IgD-negative memory B cell (primary cell): ENCODE measurements at regions not wholly inside any gene's neighbourhood (a gene's known extent, or its start where the extent isn't known, plus 50 kb on each side); places are given as distances from the start of the nearest gene placed in this dataset.

Source experiments
- H3K27ac Mint-ChIP-seq, 3 donors: one replicate each; pipeline ENCODE4 v1.8.0; 2020 to 2022; ENCODE audit warnings: mild to moderate bottlenecking in 3 of 3, mixed read lengths in 3 of 3, moderate library complexity in 1 of 3
- H3K27me3 Mint-ChIP-seq: one replicate; pipeline ENCODE4 v1.8.0; 2021; ENCODE audit warnings: mixed read lengths
- H3K36me3 Mint-ChIP-seq: one replicate; pipeline ENCODE4 v1.8.0; 2020; ENCODE audit warnings: mild to moderate bottlenecking, mixed read lengths
- H3K4me1 Mint-ChIP-seq, 3 donors: one replicate each; pipeline ENCODE4 v1.8.0; 2020 to 2022; ENCODE audit warnings: mixed read lengths in 3 of 3, mild to moderate bottlenecking in 1 of 3
- H3K4me3 Mint-ChIP-seq, 4 donors: one replicate each; pipeline ENCODE4 v1.8.0; 2020 to 2022; ENCODE audit warnings: mild to moderate bottlenecking in 4 of 4, mixed read lengths in 4 of 4, moderate library complexity in 3 of 4
- H3K9me3 Mint-ChIP-seq, 3 donors: one replicate each; pipeline ENCODE4 v1.8.0; 2020 to 2021; ENCODE audit warnings: mixed read lengths in 3 of 3, mild to moderate bottlenecking in 1 of 3

- Mint-ChIP-seq H3K27me3 (no peaks in the 10 kb centered on the region), H3K9me3 (peaks cover 7 to 9% (median 9%) of the 10 kb centered on the region in 3 donors), H3K4me1 (peaks cover 0 to 2% (median 0%) of the 10 kb centered on the region in 3 donors), H3K4me3 (no peak overlapping the region), H3K36me3 (no peaks in the 10 kb centered on the region), H3K27ac (no peak overlapping the region)
Observed at GRCh38 chr7:42774436-42774835, 137.4 kb downstream of the C7orf25 start.

GRCh38 chr7:42770114-42770513, 141.8 kb downstream of the C7orf25 start:
- no peaks in the 10 kb centered on the region for H3K27me3 Mint-ChIP-seq
- H3K4me1 Mint-ChIP-seq: peaks cover 0 to 2% (median 0%) of the 10 kb centered on the region in 3 donors
- H3K36me3 Mint-ChIP-seq: no peaks in the 10 kb centered on the region
- no peak overlapping the region for H3K4me3 Mint-ChIP-seq
- no peak overlapping the region for H3K27ac Mint-ChIP-seq
- peaks cover 0 to 3% (median 0%) of the 10 kb centered on the region in 3 donors for H3K9me3 Mint-ChIP-seq

- H3K36me3 Mint-ChIP-seq: peaks cover 1% of the 10 kb centered on the region
- no peak overlapping the region for H3K4me3 Mint-ChIP-seq
- peaks cover 0 to 11% (median 0%) of the 10 kb centered on the region in 3 donors for H3K9me3 Mint-ChIP-seq
- peaks cover 1% of the 10 kb centered on the region for H3K27me3 Mint-ChIP-seq
- peaks cover 0 to 3% (median 0%) of the 10 kb centered on the region in 3 donors for H3K4me1 Mint-ChIP-seq
- no peak overlapping the region for H3K27ac Mint-ChIP-seq
Observed at GRCh38 chr7:42768045-42768444, 143.8 kb downstream of the C7orf25 start.

GRCh38 chr7:42766782-42767423, 145.0 kb downstream of the C7orf25 start:
- Mint-ChIP-seq H3K4me3 (no peak overlapping the region), H3K9me3 (peaks cover 0 to 11% (median 0%) of the 10 kb centered on the region in 3 donors), H3K4me1 (peaks cover 0 to 3% (median 0%) of the 10 kb centered on the region in 3 donors), H3K27me3 (peaks cover 5% of the 10 kb centered on the region), H3K36me3 (peaks cover 1% of the 10 kb centered on the region), H3K27ac (no peak overlapping the region)

GRCh38 chr7:42765931-42766330, 145.9 kb downstream of the C7orf25 start:
- Mint-ChIP-seq H3K4me1 (peaks cover 0 to 2% (median 0%) of the 10 kb centered on the region in 3 donors), H3K36me3 (peaks cover 1% of the 10 kb centered on the region)

GRCh38 chr7:42763137-42763551, 148.7 kb downstream of the C7orf25 start:
- H3K4me3 Mint-ChIP-seq: no peak overlapping the region
- H3K9me3 Mint-ChIP-seq: peaks cover 3 to 9% (median 4%) of the 10 kb centered on the region in 3 donors
- H3K36me3 Mint-ChIP-seq: peaks cover 1% of the 10 kb centered on the region
- H3K4me1 Mint-ChIP-seq: peaks cover 0 to 2% (median 0%) of the 10 kb centered on the region in 3 donors
- H3K27ac Mint-ChIP-seq: peak overlapping the region in 1 of 3 donors; percentile 8
- H3K27me3 Mint-ChIP-seq: peaks cover 5% of the 10 kb centered on the region

More at GRCh38 chr7:42765931-42766330, 145.9 kb downstream of the C7orf25 start:
- no peak overlapping the region for H3K27ac Mint-ChIP-seq
- peaks cover 0 to 11% (median 0%) of the 10 kb centered on the region in 3 donors for H3K9me3 Mint-ChIP-seq
- peaks cover 5% of the 10 kb centered on the region for H3K27me3 Mint-ChIP-seq
- no peak overlapping the region for H3K4me3 Mint-ChIP-seq

- Mint-ChIP-seq H3K4me3 (no peak overlapping the region), H3K27me3 (peaks cover 5% of the 10 kb centered on the region), H3K27ac (no peak overlapping the region), H3K36me3 (peaks cover 1% of the 10 kb centered on the region), H3K9me3 (peaks cover 3 to 9% (median 7%) of the 10 kb centered on the region in 3 donors), H3K4me1 (peaks cover 0 to 2% (median 0%) of the 10 kb centered on the region in 3 donors)
Observed at GRCh38 chr7:42761486-42761885, 150.4 kb downstream of the C7orf25 start.

- Mint-ChIP-seq H3K27me3 (peaks cover 5% of the 10 kb centered on the region), H3K9me3 (peaks cover 0 to 7% (median 3%) of the 10 kb centered on the region in 3 donors), H3K27ac (no peak overlapping the region), H3K4me1 (no peaks in the 10 kb centered on the region), H3K36me3 (no peaks in the 10 kb centered on the region), H3K4me3 (no peak overlapping the region)
Observed at GRCh38 chr7:42758124-42758523, 153.7 kb downstream of the C7orf25 start.

- no peaks in the 10 kb centered on the region for H3K36me3 Mint-ChIP-seq
- no peak overlapping the region for H3K4me3 Mint-ChIP-seq
- H3K27me3 Mint-ChIP-seq: no peaks in the 10 kb centered on the region
- peaks cover 3 to 7% (median 4%) of the 10 kb centered on the region in 3 donors for H3K9me3 Mint-ChIP-seq
- H3K4me1 Mint-ChIP-seq: no peaks in the 10 kb centered on the region
- no peak overlapping the region for H3K27ac Mint-ChIP-seq
Observed at GRCh38 chr7:42756841-42757240, 155.0 kb downstream of the C7orf25 start.

- no peaks in the 10 kb centered on the region for H3K36me3 Mint-ChIP-seq
Observed at GRCh38 chr7:42753811-42754363, 158.0 kb downstream of the C7orf25 start.

GRCh38 chr7:42753367-42753766, 158.5 kb downstream of the C7orf25 start:
- H3K27me3 Mint-ChIP-seq: no peaks in the 10 kb centered on the region
- H3K9me3 Mint-ChIP-seq: peaks cover under 1 to 8% (median 4%) of the 10 kb centered on the region in 3 donors
- H3K4me3 Mint-ChIP-seq: no peak overlapping the region
- H3K36me3 Mint-ChIP-seq: no peaks in the 10 kb centered on the region
- H3K27ac Mint-ChIP-seq: no peak overlapping the region
- no peaks in the 10 kb centered on the region for H3K4me1 Mint-ChIP-seq

More at GRCh38 chr7:42753811-42754363, 158.0 kb downstream of the C7orf25 start:
- Mint-ChIP-seq H3K4me3 (no peak overlapping the region), H3K4me1 (no peaks in the 10 kb centered on the region), H3K9me3 (peaks cover 3 to 12% (median 4%) of the 10 kb centered on the region in 3 donors), H3K27ac (no peak overlapping the region), H3K27me3 (no peaks in the 10 kb centered on the region)

- Mint-ChIP-seq H3K27ac (no peak overlapping the region), H3K36me3 (no peaks in the 10 kb centered on the region), H3K4me1 (no peaks in the 10 kb centered on the region), H3K4me3 (no peak overlapping the region), H3K9me3 (peaks cover 0 to 6% (median 4%) of the 10 kb centered on the region in 3 donors), H3K27me3 (no peaks in the 10 kb centered on the region)
Observed at GRCh38 chr7:42750172-42750571, 161.7 kb downstream of the C7orf25 start.

- H3K9me3 Mint-ChIP-seq: peaks cover 0 to 6% (median 1%) of the 10 kb centered on the region in 3 donors
- H3K27me3 Mint-ChIP-seq: no peaks in the 10 kb centered on the region
- H3K36me3 Mint-ChIP-seq: no peaks in the 10 kb centered on the region
- no peaks in the 10 kb centered on the region for H3K4me1 Mint-ChIP-seq
- no peak overlapping the region for H3K4me3 Mint-ChIP-seq
- H3K27ac Mint-ChIP-seq: no peak overlapping the region
Observed at GRCh38 chr7:42747044-42747443, 164.8 kb downstream of the C7orf25 start.

- H3K4me1 Mint-ChIP-seq: no peaks in the 10 kb centered on the region
- no peak overlapping the region for H3K4me3 Mint-ChIP-seq
- no peak overlapping the region for H3K27ac Mint-ChIP-seq
- H3K27me3 Mint-ChIP-seq: no peaks in the 10 kb centered on the region
- H3K36me3 Mint-ChIP-seq: no peaks in the 10 kb centered on the region
- H3K9me3 Mint-ChIP-seq: peaks cover 0 to 6% (median 1%) of the 10 kb centered on the region in 3 donors
Observed at GRCh38 chr7:42746214-42746613, 165.7 kb downstream of the C7orf25 start.

GRCh38 chr7:42745357-42746059, 166.4 kb downstream of the C7orf25 start:
- H3K9me3 Mint-ChIP-seq: peaks cover 0 to 6% (median 1%) of the 10 kb centered on the region in 3 donors
- H3K27me3 Mint-ChIP-seq: no peaks in the 10 kb centered on the region
- H3K36me3 Mint-ChIP-seq: no peaks in the 10 kb centered on the region
- no peak overlapping the region for H3K4me3 Mint-ChIP-seq
- no peak overlapping the region for H3K27ac Mint-ChIP-seq
- H3K4me1 Mint-ChIP-seq: no peaks in the 10 kb centered on the region
